HG02970 (cell line): ENCODE measurements at regions not wholly inside any gene's neighbourhood (a gene's known extent, or its start where the extent isn't known, plus 50 kb on each side); places are given as distances from the start of the nearest gene placed in this dataset.

Experiments used
- ATAC-seq: cut with Tn5 transposase; IDR thresholded peaks from one replicate; pipeline ENCODE4 v1.9.1; 2021; ENCODE audit warnings: mild to moderate bottlenecking, moderate library complexity, moderate number of reproducible peaks; ENCODE audit not compliant: unreplicated experiment, low FRiP score

DNA sequence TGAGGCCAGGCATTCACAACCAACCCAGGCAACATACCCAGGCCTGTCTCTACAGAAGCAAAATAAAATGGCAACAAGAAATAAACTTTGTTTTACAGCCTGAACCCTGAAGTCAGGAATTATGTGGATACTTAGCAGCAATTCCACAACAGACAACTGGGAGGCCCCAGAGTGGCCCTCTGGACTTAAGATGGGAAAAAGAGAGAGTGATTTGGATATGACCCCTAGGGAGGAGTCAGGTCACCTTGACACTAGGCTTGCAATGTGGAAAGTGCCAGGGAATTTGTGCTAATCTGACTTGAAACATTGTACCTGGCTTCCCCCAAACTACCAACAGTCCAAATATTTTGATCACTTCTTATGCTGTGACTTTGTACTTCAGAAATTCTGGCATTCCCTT lies 193.1 kb downstream of the PARM1 start:
- no peak for ATAC-seq

DNA sequence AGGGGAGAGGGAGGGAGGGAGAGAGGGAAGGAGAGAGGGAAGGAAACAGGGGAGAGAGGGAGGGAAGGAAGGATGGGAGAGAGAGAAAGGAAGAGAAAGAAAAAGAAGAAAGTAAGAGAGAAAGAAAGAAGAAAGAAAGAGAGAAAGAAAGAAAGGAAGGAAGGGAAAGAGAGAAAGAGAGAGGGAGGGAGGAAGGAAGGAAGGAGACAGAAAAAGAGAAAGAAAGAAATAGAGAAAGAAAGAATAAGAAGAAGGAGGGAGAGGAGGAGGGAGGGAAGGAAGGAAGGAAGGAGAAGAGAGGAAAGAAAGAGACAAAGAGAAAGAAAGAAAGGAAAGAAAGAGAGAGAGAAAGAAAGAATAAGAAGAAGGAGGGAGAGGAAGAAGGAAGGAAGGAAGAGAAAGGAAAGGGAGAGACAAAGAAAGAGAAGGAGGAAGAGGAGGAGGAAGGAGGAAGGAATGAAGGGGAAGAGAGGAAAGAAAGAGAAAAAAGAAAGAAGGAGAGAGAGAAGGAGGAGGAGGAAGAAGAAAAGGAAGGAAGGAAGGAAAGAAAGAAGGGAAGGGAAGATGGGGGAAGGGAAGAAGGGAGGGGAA lies 189.6 kb downstream of the PARM1 start:
- ATAC-seq = no peak

DNA sequence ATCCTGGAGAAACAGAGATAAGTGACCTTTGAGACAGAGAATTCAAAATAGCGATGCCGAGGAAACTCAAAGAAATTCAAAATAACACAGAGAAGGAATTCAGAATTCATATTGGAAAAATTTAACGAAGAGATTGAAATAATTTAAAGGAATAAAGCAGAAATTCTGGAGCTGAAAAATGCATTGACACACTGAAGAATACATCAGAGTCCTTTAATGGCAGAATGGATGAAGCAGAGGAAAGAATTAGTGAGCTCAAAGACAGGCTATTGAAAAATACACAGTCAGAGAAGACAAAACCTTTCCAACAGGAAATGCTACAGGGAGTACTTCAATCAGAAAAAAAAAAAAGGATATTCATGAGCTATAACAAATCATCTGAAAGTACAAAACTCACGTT lies 185.8 kb downstream of the PARM1 start:
- ATAC-seq = no peak

DNA sequence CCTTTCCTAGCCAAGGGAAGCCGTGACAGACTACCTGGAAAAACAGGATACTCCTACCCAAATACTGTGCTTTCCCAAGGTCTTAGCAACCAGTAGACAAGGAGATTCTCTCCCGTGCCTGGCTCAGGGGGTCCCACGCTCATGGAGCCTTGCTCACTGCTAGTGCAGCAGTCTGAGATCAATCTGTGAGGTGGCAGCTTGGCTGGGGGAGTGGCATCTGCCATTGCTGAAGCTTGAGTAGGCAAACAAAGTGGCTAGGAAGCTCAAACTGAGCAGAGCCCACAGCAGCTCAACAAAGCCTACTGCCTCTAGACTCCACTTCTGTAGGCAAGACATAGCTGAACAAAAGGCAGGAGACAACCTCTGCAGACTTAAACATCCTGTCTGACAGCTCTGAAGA lies 177.1 kb downstream of the PARM1 start:
- no peak for ATAC-seq

DNA sequence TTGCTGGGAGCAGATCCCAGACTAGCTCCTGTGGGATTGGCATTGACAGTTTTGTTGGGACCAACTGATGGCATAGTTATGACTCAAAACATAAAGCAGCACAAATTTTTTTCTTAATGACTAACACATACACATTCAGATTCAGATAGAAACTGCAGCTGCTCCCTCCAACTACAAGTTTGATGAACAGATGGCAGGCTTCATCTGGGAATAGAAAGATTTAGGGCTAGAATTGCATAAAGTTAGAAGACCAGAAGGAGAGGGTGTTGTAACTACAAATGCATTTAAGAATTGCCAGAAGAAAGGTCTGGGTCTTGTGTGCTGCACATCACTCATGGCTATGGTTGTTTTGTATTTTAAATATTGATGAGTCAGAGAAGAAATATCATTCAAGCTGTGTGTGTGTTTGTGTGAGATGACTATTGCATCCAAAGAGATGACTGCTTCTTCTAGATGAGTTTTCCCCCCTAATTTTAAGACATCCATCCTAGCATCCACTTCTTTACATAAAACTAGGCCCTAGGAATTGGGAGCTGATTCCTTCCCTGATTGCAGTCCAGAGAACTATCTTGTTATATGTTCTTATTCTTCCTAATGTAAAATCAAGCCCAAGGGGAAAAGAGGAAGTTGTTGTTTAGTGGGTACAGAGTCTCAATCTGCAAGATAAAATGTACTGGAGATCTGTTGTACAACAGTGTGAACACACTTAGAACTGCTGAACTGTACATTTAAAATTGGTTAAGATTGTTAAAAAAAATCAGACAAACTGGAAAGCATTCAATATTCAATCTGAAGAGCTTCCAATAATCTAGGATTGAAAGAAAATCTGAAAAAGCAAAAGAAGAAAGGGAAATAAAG lies 175.1 kb downstream of the PARM1 start:
- ATAC-seq = no peak

DNA sequence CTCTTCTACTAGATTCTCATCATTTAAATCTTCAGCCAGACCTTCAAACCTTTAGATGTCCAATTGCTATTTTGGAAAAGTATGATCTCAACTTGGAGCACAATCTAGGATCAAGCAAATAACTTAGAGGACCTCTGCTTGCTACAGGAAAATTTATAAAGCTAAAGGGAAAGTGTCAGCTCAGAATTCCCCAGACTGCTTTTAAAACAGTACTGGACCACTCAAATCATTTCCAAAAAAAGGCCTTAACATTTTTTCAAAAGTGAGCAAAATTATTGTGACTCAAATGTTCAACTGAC lies 169.8 kb downstream of the PARM1 start:
- no peak for ATAC-seq

DNA sequence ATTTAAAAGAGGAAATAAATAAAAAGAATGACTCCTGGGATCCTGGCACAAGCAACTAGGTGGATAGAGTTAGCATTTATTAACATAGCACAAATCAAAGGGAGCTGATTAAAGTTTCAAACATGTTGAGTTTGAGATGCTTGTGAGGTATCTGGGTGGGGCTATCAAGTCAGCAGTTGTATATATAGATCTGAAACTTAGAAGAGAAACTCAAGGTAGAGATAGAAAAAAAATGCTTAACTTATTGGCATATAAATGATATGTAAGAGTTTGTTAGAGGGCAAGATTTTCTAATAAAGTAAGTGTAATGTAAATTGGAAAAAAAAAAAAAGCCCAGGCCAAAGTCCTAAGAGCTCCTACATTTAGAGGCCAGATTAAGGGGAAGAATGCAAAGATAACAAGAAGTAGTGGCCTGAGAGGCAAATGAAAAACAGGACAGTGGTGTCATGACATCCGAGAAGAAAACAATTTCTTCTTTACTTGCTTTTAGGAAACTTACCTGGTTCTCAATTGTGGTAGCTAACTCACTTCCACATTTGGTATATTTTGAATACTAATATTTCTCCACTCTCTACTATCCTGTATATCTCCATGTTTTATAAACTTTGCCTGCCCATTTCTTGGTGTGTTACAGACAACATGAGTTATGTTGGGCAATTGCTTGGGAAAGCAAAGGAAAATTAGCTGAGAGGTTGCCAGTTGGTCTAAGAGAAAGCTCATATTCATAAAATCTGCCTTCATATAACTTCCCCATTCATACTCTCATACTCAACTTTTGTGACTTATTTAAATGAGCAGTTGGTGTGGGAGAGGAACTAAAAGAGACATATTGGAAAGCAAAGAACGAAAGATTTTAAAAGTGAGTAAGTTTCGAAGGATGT lies 169.2 kb downstream of the PARM1 start:
- ATAC-seq = no peak
